ENCODE measurements at regions not wholly inside any gene's neighbourhood (a gene's known extent, or its start where the extent isn't known, plus 50 kb on each side); places are given as distances from the start of the nearest gene placed in this dataset.

GRCh38 chr13:58495668-58496067 is 864.1 kb downstream of the PCDH17 start (continued):
- TF ChIP-seq NFE2L1 (CRISPR knock-in tag; IDR thresholded peaks at IDR 0.05) (no peak), ESRRA (CRISPR knock-in tag; IDR thresholded peaks at IDR 0.05; ENCODE audit: borderline replicate concordance) (no peak), ATF6 (CRISPR knock-in tag; IDR thresholded peaks at IDR 0.05) (no peak), ZNF281 (CRISPR knock-in tag; IDR thresholded peaks at IDR 0.05) (no peak), MAX (CRISPR knock-in tag; IDR thresholded peaks at IDR 0.05) (no peak), ZNF425 (CRISPR knock-in tag; conservative IDR thresholded peaks at IDR 0.05) (no peak), CREB1 (CRISPR knock-in tag; IDR thresholded peaks at IDR 0.05) (no peak), FOXJ3 (CRISPR knock-in tag; IDR thresholded peaks at IDR 0.05; ENCODE audit: borderline replicate concordance) (no peak), SMAD3 (CRISPR knock-in tag; IDR thresholded peaks at IDR 0.05; ENCODE audit: borderline replicate concordance) (no peak), ZSCAN18 (CRISPR knock-in tag; IDR thresholded peaks at IDR 0.05) (no peak), ETV6 (CRISPR knock-in tag; IDR thresholded peaks at IDR 0.05) (no peak)

GRCh38 chr13:58500938-58501337 is 869.4 kb downstream of the PCDH17 start:
- Mint-ChIP-seq H3K27me3 (ENCODE audit: low read depth) (no peaks in the 10 kb centered on the region), H3K4me1 (peaks cover 11% of the 10 kb centered on the region), H3K36me3 (peaks cover 18% of the 10 kb centered on the region), H3K4me3 (no peak overlapping the region), H3K27ac (no peak overlapping the region), H3K9me3 (peaks cover 18% of the 10 kb centered on the region)
- POLR2A ChIA-PET = no interaction called here
- DNase-seq (ENCODE audit: low spot score) = no peak
- ATAC-seq = no peak
- CTCF ChIA-PET = no interaction called here
- TF ChIP-seq SMAD4 (CRISPR knock-in tag; IDR thresholded peaks at IDR 0.05) (no peak), ATF2 (CRISPR knock-in tag; IDR thresholded peaks at IDR 0.05; ENCODE audit: borderline replicate concordance, low read depth) (no peak), GABPB1 (CRISPR knock-in tag; IDR thresholded peaks at IDR 0.05) (no peak), JUN (CRISPR knock-in tag; IDR thresholded peaks at IDR 0.05) (no peak), ZMAT4 (CRISPR knock-in tag; IDR thresholded peaks at IDR 0.05) (no peak), FOXK1 (CRISPR knock-in tag; IDR thresholded peaks at IDR 0.05) (no peak), ESRRA (CRISPR knock-in tag; IDR thresholded peaks at IDR 0.05; ENCODE audit: borderline replicate concordance) (no peak), RELA (CRISPR knock-in tag; IDR thresholded peaks at IDR 0.05; ENCODE audit: borderline replicate concordance) (no peak), OVOL2 (CRISPR knock-in tag; IDR thresholded peaks at IDR 0.05; ENCODE audit: borderline replicate concordance) (no peak), ZNF219 (CRISPR knock-in tag; IDR thresholded peaks at IDR 0.05; ENCODE audit: borderline replicate concordance) (no peak), USF2 (CRISPR knock-in tag; IDR thresholded peaks at IDR 0.05) (no peak), ZNF232 (CRISPR knock-in tag; IDR thresholded peaks at IDR 0.05) (no peak), SP1 (CRISPR knock-in tag; conservative IDR thresholded peaks at IDR 0.05) (no peak), CREB1 (CRISPR knock-in tag; IDR thresholded peaks at IDR 0.05) (no peak), ZNF317 (CRISPR knock-in tag; IDR thresholded peaks at IDR 0.05; ENCODE audit: borderline replicate concordance, low read depth) (no peak), ATF3 (CRISPR knock-in tag; conservative IDR thresholded peaks at IDR 0.05) (no peak)

Measured in WTC11 (cell line).